Colonic mucosa (tissue), 4 donors: ENCODE measurements at regions not wholly inside any gene's neighbourhood (a gene's known extent, or its start where the extent isn't known, plus 50 kb on each side); places are given as distances from the start of the nearest gene placed in this dataset.

Experiments used
- DNase-seq: peaks from one replicate; pipeline ENCODE4 v3.0.0-alpha.2; 2020
- H3K27ac ChIP-seq: fragments of 200-600 bp; one replicate; pipeline ENCODE4 v1.8.0; 2021
- H3K27me3 ChIP-seq: fragments of 200-600 bp; one replicate; pipeline ENCODE4 v1.8.0; 2021
- H3K36me3 ChIP-seq: fragments of 200-600 bp; one replicate; pipeline ENCODE4 v1.8.0; 2021
- H3K4me1 ChIP-seq: fragments of 200-600 bp; one replicate; pipeline ENCODE4 v1.8.0; 2021; ENCODE audit warnings: mild to moderate bottlenecking
- H3K4me3 ChIP-seq: fragments of 200-600 bp; one replicate; pipeline ENCODE4 v1.8.0; 2021
- H3K9ac ChIP-seq, 2 donors: one replicate each; pipeline ENCODE4 v1.7.0; 2013; ENCODE audit warnings: control low read depth in 2 of 2, low read depth in 2 of 2, low read length in 2 of 2
- H3K9me3 ChIP-seq: fragments of 200-600 bp; one replicate; pipeline ENCODE4 v1.8.0; 2021
- intact Hi-C: fragments of 100-400 bp; cut with DNase I; formaldehyde crosslinking; loops from one replicate; pipeline ENCODE4 v1.14.1; 2022
- TF ChIP-seq, protein P1 (sequence below): fragments of 200-600 bp; IDR thresholded peaks from one replicate; pipeline ENCODE4 v1.8.0; 2022; ENCODE audit warnings: antibody characterized with exemption, mild to moderate bottlenecking
- donor health status: healthy.
- donor health status: DM: no; HTN: no; CAD: no.
- donor health status: DM: no; HTN: no; CAD: no.

DNA sequence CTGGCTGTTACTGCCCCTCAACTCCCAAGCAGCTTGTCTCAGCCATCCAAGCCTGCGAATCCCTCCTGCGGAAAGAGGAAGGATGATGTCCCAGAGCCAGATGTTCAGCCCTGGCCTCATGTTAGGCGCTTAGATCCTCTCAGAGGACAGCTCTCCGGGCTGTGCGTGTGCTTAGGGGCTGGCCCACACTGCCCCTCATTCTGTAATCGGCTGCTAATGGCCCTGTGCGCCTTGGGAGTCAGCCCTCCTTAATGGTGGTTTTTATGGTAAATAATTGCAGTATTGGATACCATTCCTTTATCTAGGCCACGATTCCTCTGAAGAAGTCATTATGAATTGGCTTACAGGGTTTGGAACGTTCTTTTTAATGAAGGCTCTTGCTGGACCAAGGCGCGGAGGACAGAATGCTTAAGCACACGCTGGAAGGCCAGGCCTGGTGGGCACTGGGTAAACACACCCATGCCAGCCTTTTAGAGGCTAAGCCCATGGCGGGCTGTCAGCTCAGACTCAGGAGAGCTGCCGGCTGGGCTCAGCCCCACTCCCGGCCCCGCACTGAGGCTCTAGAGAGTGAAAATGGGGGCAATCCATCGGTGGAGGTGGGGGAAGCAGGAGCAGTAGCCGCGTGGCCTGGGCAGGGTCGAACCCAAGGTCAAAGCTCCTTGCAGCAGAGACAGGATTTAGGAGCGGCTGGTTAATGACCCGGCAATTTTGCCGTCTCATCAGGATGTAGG lies 1157.5 kb downstream of the BRD1 start:
- TF ChIP-seq, protein P1, sequence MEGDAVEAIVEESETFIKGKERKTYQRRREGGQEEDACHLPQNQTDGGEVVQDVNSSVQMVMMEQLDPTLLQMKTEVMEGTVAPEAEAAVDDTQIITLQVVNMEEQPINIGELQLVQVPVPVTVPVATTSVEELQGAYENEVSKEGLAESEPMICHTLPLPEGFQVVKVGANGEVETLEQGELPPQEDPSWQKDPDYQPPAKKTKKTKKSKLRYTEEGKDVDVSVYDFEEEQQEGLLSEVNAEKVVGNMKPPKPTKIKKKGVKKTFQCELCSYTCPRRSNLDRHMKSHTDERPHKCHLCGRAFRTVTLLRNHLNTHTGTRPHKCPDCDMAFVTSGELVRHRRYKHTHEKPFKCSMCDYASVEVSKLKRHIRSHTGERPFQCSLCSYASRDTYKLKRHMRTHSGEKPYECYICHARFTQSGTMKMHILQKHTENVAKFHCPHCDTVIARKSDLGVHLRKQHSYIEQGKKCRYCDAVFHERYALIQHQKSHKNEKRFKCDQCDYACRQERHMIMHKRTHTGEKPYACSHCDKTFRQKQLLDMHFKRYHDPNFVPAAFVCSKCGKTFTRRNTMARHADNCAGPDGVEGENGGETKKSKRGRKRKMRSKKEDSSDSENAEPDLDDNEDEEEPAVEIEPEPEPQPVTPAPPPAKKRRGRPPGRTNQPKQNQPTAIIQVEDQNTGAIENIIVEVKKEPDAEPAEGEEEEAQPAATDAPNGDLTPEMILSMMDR, result no peak
- no peak overlapping the region for H3K4me3 ChIP-seq
- H3K27ac ChIP-seq, result no peak overlapping the region
- no peak for DNase-seq
- intact Hi-C loops, result no loop called here
- no peak overlapping the region for H3K9ac ChIP-seq
- no peaks in the 10 kb centered on the region for H3K9me3 ChIP-seq
- H3K36me3 ChIP-seq, result no peaks in the 10 kb centered on the region
- H3K4me1 ChIP-seq, result no peaks in the 10 kb centered on the region
- H3K27me3 ChIP-seq, result no peaks in the 10 kb centered on the region

DNA sequence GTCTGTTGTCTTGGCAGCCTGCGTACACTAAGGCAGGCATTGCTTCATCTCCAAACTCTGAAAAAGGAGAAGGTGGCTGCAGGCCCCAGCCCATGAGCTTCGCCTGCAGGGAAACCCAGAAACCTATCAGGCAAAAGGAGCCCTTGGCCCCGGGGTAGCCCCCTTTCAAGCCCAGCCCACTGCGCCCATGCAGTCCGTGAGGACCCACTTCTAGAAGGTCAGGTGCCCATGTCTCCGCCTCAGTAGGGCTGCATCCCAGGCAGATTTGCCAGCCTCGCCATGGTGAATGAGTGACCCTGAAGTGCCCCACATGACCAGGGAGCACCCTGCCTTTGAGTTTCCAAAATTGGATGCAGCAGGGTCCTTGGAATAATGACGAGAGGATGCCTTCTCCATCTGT lies 1158.4 kb downstream of the BRD1 start:
- Histone ChIP-seq H3K27me3 (no peaks in the 10 kb centered on the region), H3K9me3 (no peaks in the 10 kb centered on the region), H3K36me3 (no peaks in the 10 kb centered on the region), H3K27ac (no peak overlapping the region), H3K9ac (no peak overlapping the region), H3K4me1 (no peaks in the 10 kb centered on the region), H3K4me3 (no peak overlapping the region)
- intact Hi-C loops, result no loop called here
- TF ChIP-seq, protein P1, result no peak
- DNase-seq, result no peak

DNA sequence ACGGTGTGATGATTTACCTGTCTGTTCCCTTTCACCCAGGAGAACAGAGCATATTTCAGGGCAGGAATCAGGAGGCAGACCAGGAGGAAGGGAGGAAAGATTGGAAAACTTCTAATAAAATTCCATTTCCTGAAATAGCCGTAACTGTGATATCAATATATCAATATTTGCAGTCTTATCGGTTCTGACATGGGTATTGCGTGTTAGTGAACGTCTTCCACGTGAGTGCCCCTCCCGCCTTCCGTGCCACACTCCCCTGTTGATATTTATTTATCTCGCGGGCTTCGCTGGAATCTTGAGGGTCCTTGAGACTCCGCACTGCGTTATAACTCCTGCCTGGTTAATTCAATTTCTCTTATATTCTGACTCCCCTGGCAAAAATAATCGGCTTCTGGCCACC lies 1160.4 kb downstream of the BRD1 start:
- no peaks in the 10 kb centered on the region for H3K9me3 ChIP-seq
- no peaks in the 10 kb centered on the region for H3K36me3 ChIP-seq
- intact Hi-C loops, result no loop called here
- TF ChIP-seq, protein P1, result no peak
- H3K4me3 ChIP-seq, result no peak overlapping the region
- no peak for DNase-seq
- H3K9ac ChIP-seq, result no peak overlapping the region
- H3K4me1 ChIP-seq, result no peaks in the 10 kb centered on the region
- no peaks in the 10 kb centered on the region for H3K27me3 ChIP-seq
- H3K27ac ChIP-seq, result no peak overlapping the region

DNA sequence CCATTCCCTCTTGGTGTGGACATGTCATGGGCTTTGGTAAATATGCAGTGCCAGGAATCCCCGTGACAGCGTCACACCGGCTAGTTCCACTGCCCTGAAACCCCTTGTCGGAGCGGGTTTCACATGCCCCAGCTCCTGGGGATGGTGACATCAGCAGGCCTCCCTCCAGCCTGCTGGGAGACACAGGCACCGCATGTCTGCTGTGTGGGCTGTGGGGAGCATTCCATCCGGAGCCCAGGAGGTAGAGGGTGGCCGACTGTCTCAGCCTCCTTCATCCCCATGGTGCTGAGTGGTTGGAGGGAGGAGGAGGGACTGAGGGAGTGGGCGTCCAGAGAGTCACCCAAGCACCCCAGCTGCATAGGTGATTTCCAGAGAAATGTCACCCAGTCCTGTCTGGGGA lies 1161.1 kb downstream of the BRD1 start:
- intact Hi-C loops, result no loop called here
- H3K36me3 ChIP-seq, result no peaks in the 10 kb centered on the region
- no peaks in the 10 kb centered on the region for H3K4me1 ChIP-seq
- no peak for DNase-seq
- no peaks in the 10 kb centered on the region for H3K27me3 ChIP-seq
- TF ChIP-seq, protein P1, result no peak
- no peak overlapping the region for H3K4me3 ChIP-seq
- H3K9ac ChIP-seq, result no peak overlapping the region
- no peaks in the 10 kb centered on the region for H3K9me3 ChIP-seq
- no peak overlapping the region for H3K27ac ChIP-seq

DNA sequence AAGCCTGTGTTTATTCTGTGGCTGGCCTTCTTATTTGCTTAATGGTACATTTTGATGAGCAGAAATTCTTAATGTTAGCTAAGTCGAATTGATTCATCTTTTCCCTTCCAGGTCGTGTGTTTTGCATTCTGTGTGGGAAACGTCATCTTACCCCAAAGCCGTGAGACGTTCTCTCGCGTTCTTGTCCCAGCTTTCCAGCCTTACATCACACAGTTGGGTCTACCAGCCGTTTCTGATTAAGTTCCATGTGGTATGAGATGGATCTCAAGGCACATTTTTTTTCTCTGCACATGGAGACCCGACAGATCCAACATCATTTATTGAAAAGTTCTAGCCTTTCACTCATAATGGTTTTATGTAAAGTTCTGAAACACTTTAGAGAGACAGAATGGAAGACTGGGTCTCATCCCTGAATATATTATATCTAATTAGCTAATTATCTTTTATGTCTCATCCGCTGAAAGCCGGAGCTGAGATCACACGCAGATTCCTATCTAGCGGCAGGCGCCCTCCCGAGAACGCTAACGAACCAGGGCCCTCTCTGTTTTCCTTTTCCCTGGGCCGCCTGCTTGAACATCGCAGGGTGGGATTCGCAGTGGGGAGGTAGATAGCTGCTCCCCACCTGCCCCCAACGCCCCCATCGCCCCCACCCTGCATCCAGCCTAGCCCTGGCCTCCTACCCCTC lies 1162.2 kb downstream of the BRD1 start:
- no peaks in the 10 kb centered on the region for H3K27me3 ChIP-seq
- intact Hi-C loops, result no loop called here
- TF ChIP-seq, protein P1, result no peak
- no peak overlapping the region for H3K4me3 ChIP-seq
- no peak for DNase-seq
- H3K36me3 ChIP-seq, result no peaks in the 10 kb centered on the region
- H3K4me1 ChIP-seq, result no peaks in the 10 kb centered on the region
- no peak overlapping the region for H3K27ac ChIP-seq
- no peak overlapping the region for H3K9ac ChIP-seq
- H3K9me3 ChIP-seq, result no peaks in the 10 kb centered on the region
